ENCODE measurements at regions not wholly inside any gene's neighbourhood (a gene's known extent, or its start where the extent isn't known, plus 50 kb on each side); places are given as distances from the start of the nearest gene placed in this dataset.

DNA sequence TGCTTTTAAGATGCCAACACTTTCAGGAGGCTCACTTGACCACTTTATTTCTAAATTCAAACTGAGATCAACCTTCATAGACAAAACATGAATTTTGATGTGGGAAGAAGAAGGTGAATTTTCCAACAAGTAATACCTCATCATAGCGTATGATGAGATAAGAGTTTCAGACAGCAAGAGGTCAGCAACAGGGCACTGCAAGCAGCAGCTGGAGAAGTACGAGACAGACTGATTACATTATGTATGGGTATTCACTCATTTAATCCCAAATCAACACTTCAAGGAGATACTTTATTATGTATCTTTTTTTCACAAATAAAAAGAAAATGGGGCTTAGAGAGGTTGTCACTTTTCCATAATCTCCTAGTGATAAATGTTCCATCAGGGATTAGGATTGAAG, 389.8 kb downstream of the TBC1D4 start:
- WGBS (ENCODE audit: insufficient coverage), result no CpG with 5 or more reads among the region's 2 CpGs
- no peak overlapping the region for H3K27ac ChIP-seq (ENCODE audit: low read length)
- peaks cover 0 to 6% (median 3%) of the 10 kb centered on the region in 3 donors for H3K4me1 Mint-ChIP-seq

DNA sequence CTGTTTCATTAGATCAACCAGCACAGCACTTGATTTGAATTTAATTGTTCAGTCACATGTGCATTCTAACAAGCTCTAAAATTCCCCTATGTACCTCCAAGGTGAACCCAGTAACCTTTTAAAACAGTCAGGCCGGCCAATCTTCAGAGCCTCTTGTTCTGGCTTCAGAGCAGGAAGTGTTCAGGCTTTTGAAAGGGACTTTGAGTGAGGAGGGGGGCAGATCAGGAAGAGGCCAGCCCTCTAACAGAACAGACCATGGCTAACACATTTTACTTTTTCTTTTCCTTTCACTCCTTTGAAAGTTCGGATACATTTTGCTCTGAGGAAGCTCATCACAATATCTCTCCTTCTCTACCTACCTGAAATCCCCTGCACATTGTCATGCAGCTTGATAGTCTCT, 390.3 kb downstream of the TBC1D4 start:
- 29% methylated on average over 1 of the region's 2 CpGs for WGBS (ENCODE audit: insufficient coverage)
- H3K4me1 ChIP-seq (ENCODE audit: control insufficient read depth in 1 of 2, extremely low read depth in 1 of 2, insufficient read depth in 2 of 2, low read length in 2 of 2), result no peaks in the 10 kb centered on the region
- H3K9me3 ChIP-seq, result no peaks in the 10 kb centered on the region
- no peaks in the 10 kb centered on the region for H3K9me3 Mint-ChIP-seq
- ChIA-PET CTCF (no interaction called here), POLR2A (interaction anchor here (0.7 kb wide), 2 partner anchors 65 to 77 kb away, joined by 3 read pairs; no protein-coding TSS in a partner anchor)
- H3K4me3 Mint-ChIP-seq, result no peak overlapping the region
- H3K27ac Mint-ChIP-seq, result no peak overlapping the region
- ATAC-seq (replicated peaks in 1 of 4) (no peak), DNase-seq (no peak)
- no peaks in the 10 kb centered on the region for H3K36me3 ChIP-seq (ENCODE audit: control insufficient read depth in 2 of 2, extremely low read depth in 1 of 2, insufficient read depth in 1 of 2, low read length in 1 of 2)
- H3K27me3 ChIP-seq (replicated peaks in 1 of 2; ENCODE audit: control insufficient read depth in 2 of 2, extremely low read depth in 1 of 2, insufficient read depth in 2 of 2, low read length in 1 of 2), result peaks cover 0 to 6% of the 10 kb centered on the region in 2 experiments
- H3K4me1 Mint-ChIP-seq, result peaks cover 0 to 6% (median 3%) of the 10 kb centered on the region in 3 donors
- peaks cover 0 to 6% of the 10 kb centered on the region in 2 donors for H3K27me3 Mint-ChIP-seq
- no peaks in the 10 kb centered on the region for H3K36me3 Mint-ChIP-seq
- H3K27ac ChIP-seq (ENCODE audit: low read length), result no peak overlapping the region
- no peak overlapping the region for H3K4me3 ChIP-seq (ENCODE audit: control insufficient read depth in 1 of 2, extremely low read depth in 1 of 2, low read length in 1 of 2)

More for the DNA sequence above, 389.8 kb downstream of the TBC1D4 start:
- peaks cover 0 to 6% of the 10 kb centered on the region in 2 donors for H3K27me3 Mint-ChIP-seq
- Histone ChIP-seq H3K4me3 (ENCODE audit: control insufficient read depth in 1 of 2, extremely low read depth in 1 of 2, low read length in 1 of 2) (no peak overlapping the region), H3K27me3 (replicated peaks in 1 of 2; ENCODE audit: control insufficient read depth in 2 of 2, extremely low read depth in 1 of 2, insufficient read depth in 2 of 2, low read length in 1 of 2) (peaks cover 0 to 6% of the 10 kb centered on the region in 2 experiments), H3K9me3 (no peaks in the 10 kb centered on the region), H3K36me3 (ENCODE audit: control insufficient read depth in 2 of 2, extremely low read depth in 1 of 2, insufficient read depth in 1 of 2, low read length in 1 of 2) (no peaks in the 10 kb centered on the region), H3K4me1 (ENCODE audit: control insufficient read depth in 1 of 2, extremely low read depth in 1 of 2, insufficient read depth in 2 of 2, low read length in 2 of 2) (no peaks in the 10 kb centered on the region)
- ATAC-seq (replicated peaks in 1 of 4) (no peak), DNase-seq (no peak)
- POLR2A ChIA-PET, result interaction anchor here in 1 of 2 donors (0.7 kb wide), 1 partner anchor 65 kb away, joined by 3 read pairs; no protein-coding TSS in a partner anchor
- no peak overlapping the region for H3K4me3 Mint-ChIP-seq
- no peaks in the 10 kb centered on the region for H3K36me3 Mint-ChIP-seq
- no peak overlapping the region for H3K27ac Mint-ChIP-seq
- no peaks in the 10 kb centered on the region for H3K9me3 Mint-ChIP-seq
- CTCF ChIA-PET, result no interaction called here

DNA sequence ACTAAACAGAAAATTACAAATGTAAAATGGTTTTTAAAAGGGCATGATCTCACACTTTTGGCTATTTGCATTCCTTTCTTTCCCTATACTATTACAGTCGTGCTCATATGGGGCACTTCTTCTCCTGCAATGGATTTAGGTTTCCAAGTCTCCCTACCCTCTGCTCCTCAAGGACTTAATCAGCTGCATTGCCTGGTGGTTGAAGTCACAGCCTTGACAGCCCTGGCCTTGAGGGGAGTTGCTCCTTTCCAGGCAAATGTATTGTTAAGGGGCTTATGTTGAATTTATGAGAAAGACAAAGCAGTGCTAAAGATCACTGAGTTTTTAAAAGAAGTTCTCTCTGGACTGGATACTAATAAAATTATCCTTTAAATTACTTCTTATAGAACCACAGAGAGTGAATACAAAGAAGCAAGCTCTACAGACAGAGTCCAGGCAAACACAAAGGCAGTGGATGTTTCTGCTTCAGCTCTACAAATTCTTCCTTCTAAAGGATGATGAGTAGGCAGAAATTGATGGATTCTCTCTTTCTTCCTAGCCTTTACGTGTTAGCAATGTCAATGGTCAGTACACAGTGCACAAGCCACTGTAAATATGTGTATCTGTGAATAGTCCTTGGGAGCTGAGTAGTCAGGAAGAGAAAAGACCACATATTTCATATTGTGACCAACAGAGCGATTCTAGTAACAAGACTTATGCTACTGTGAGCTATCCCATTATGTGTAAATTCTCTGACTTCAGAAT, 390.9 kb downstream of the TBC1D4 start:
- POLR2A ChIA-PET, result interaction anchor here in 1 of 2 donors (0.7 kb wide), 1 partner anchor 78 kb away, joined by 3 read pairs; no protein-coding TSS in a partner anchor
- H3K4me1 Mint-ChIP-seq, result peaks cover 0 to 6% (median 3%) of the 10 kb centered on the region in 3 donors
- no peak overlapping the region for H3K27ac Mint-ChIP-seq
- H3K27me3 Mint-ChIP-seq, result peaks cover 0 to 6% of the 10 kb centered on the region in 2 donors
- H3K27ac ChIP-seq (ENCODE audit: low read length), result no peak overlapping the region
- H3K4me1 ChIP-seq (ENCODE audit: control insufficient read depth in 1 of 2, extremely low read depth in 1 of 2, insufficient read depth in 2 of 2, low read length in 2 of 2), result no peaks in the 10 kb centered on the region
- 83% methylated on average over 1 of the region's 3 CpGs for WGBS (ENCODE audit: insufficient coverage)
- CTCF ChIA-PET, result no interaction called here
- H3K9me3 Mint-ChIP-seq, result no peaks in the 10 kb centered on the region
- no peak overlapping the region for H3K4me3 Mint-ChIP-seq
- H3K4me3 ChIP-seq (ENCODE audit: control insufficient read depth in 1 of 2, extremely low read depth in 1 of 2, low read length in 1 of 2), result no peak overlapping the region
- peaks cover 0 to 6% of the 10 kb centered on the region in 2 experiments for H3K27me3 ChIP-seq (replicated peaks in 1 of 2; ENCODE audit: control insufficient read depth in 2 of 2, extremely low read depth in 1 of 2, insufficient read depth in 2 of 2, low read length in 1 of 2)
- H3K9me3 ChIP-seq, result no peaks in the 10 kb centered on the region
- ATAC-seq (replicated peaks in 1 of 4) (no peak), DNase-seq (no peak)
- no peaks in the 10 kb centered on the region for H3K36me3 ChIP-seq (ENCODE audit: control insufficient read depth in 2 of 2, extremely low read depth in 1 of 2, insufficient read depth in 1 of 2, low read length in 1 of 2)
- no peaks in the 10 kb centered on the region for H3K36me3 Mint-ChIP-seq

DNA sequence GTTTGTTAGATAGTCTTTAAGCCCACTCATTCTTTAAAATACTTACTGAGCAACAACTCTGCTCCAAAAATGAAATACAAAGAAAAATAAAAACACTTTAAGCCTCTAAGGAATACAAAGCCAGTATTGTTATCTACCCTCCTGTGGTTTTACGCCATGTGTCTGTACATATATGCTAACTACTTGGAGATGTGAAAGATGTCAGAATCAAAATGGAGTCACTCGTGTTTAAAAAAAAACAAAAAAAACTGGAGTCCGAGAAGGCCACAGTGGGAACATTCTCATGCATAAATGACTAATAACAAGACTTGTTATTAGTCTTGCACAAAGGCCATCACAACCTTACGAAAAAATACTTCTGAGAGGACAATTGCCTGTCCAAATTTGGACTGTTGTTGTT, 393.1 kb downstream of the TBC1D4 start:
- Histone ChIP-seq H3K27me3 (replicated peaks in 1 of 2; ENCODE audit: control insufficient read depth in 2 of 2, extremely low read depth in 1 of 2, insufficient read depth in 2 of 2, low read length in 1 of 2) (peaks cover 0 to 3% of the 10 kb centered on the region in 2 experiments), H3K4me1 (ENCODE audit: control insufficient read depth in 1 of 2, extremely low read depth in 1 of 2, insufficient read depth in 2 of 2, low read length in 2 of 2) (no peaks in the 10 kb centered on the region), H3K36me3 (ENCODE audit: control insufficient read depth in 2 of 2, extremely low read depth in 1 of 2, insufficient read depth in 1 of 2, low read length in 1 of 2) (no peaks in the 10 kb centered on the region), H3K9me3 (no peaks in the 10 kb centered on the region), H3K27ac (ENCODE audit: low read length) (no peak overlapping the region), H3K4me3 (ENCODE audit: control insufficient read depth in 1 of 2, extremely low read depth in 1 of 2, low read length in 1 of 2) (no peak overlapping the region)
- CTCF ChIA-PET, result no interaction called here
- H3K27me3 Mint-ChIP-seq, result peaks cover under 1 to 1% of the 10 kb centered on the region in 2 donors
- no peaks in the 10 kb centered on the region for H3K9me3 Mint-ChIP-seq
- POLR2A ChIA-PET, result no interaction called here
- WGBS (ENCODE audit: insufficient coverage), result no CpG with 5 or more reads among the region's 4 CpGs
- no peak overlapping the region for H3K4me3 Mint-ChIP-seq
- no peak overlapping the region for H3K27ac Mint-ChIP-seq
- DNase-seq (no peak), ATAC-seq (replicated peaks in 1 of 4) (no peak)
- H3K36me3 Mint-ChIP-seq, result no peaks in the 10 kb centered on the region
- H3K4me1 Mint-ChIP-seq, result peaks cover 0 to 6% (median 3%) of the 10 kb centered on the region in 3 donors

DNA sequence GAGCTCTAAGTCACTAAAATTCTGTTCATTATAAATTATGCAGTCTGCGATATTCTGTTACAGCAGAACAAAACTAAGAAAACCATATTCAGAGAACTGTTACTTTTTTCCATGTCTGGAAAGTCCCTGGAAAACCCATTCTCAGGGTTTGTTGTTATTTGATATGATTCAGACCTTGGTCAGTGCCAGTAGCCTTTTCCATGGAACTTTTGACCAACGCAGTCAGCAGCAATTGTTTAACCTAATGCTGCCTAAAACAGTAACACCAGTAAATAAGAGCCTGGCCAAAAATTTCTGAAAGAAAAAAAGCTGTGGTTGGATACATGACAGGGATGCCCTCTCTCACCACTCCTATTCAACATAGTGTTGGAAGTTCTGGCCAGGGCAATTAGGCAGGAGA, 402.7 kb downstream of the TBC1D4 start:
- no peak overlapping the region for H3K27ac Mint-ChIP-seq
- Histone ChIP-seq H3K4me1 (ENCODE audit: control insufficient read depth in 1 of 2, extremely low read depth in 1 of 2, insufficient read depth in 2 of 2, low read length in 2 of 2) (no peaks in the 10 kb centered on the region), H3K27ac (ENCODE audit: low read length) (no peak overlapping the region), H3K4me3 (ENCODE audit: control insufficient read depth in 1 of 2, extremely low read depth in 1 of 2, low read length in 1 of 2) (no peak overlapping the region), H3K27me3 (replicated peaks in 1 of 2; ENCODE audit: control insufficient read depth in 2 of 2, extremely low read depth in 1 of 2, insufficient read depth in 2 of 2, low read length in 1 of 2) (peaks cover 0 to 6% of the 10 kb centered on the region in 2 experiments), H3K36me3 (ENCODE audit: control insufficient read depth in 2 of 2, extremely low read depth in 1 of 2, insufficient read depth in 1 of 2, low read length in 1 of 2) (no peaks in the 10 kb centered on the region), H3K9me3 (peaks cover 2% of the 10 kb centered on the region)
- ChIA-PET POLR2A (no interaction called here), CTCF (no interaction called here)
- DNase-seq (no peak), ATAC-seq (replicated peaks in 1 of 4) (no peak)
- H3K9me3 Mint-ChIP-seq, result no peaks in the 10 kb centered on the region
- no peaks in the 10 kb centered on the region for H3K36me3 Mint-ChIP-seq
- H3K27me3 Mint-ChIP-seq, result peaks cover 17 to 20% of the 10 kb centered on the region in 2 donors
- H3K4me3 Mint-ChIP-seq, result no peak overlapping the region
- no peaks in the 10 kb centered on the region for H3K4me1 Mint-ChIP-seq
- 100% methylated on average over 1 of the region's 2 CpGs for WGBS (ENCODE audit: insufficient coverage)

DNA sequence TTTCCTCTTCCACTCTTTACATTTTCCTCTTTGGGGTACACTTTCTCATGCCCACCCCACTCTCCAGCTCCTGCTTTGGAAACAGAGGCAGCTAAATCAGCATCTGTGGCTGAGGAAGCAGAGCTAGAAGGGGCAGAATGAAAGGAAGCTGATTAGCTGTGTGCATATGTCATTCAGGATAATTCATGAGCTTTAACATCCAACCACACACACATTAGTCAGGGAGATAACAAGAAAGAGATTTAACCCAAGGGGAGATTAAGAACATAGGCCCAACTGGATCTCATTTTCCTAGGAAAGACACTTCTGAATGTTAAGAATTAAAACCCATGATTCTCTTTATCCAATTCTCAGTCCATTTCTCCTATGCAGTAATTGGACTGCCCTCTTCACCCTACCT, 405.5 kb downstream of the TBC1D4 start:
- Mint-ChIP-seq H3K27me3 (peaks cover 13 to 23% of the 10 kb centered on the region in 2 donors), H3K9me3 (no peaks in the 10 kb centered on the region), H3K27ac (no peak overlapping the region), H3K4me3 (no peak overlapping the region), H3K36me3 (no peaks in the 10 kb centered on the region), H3K4me1 (no peaks in the 10 kb centered on the region)
- Histone ChIP-seq H3K27ac (ENCODE audit: low read length) (no peak overlapping the region), H3K36me3 (ENCODE audit: control insufficient read depth in 2 of 2, extremely low read depth in 1 of 2, insufficient read depth in 1 of 2, low read length in 1 of 2) (no peaks in the 10 kb centered on the region), H3K27me3 (replicated peaks in 1 of 2; ENCODE audit: control insufficient read depth in 2 of 2, extremely low read depth in 1 of 2, insufficient read depth in 2 of 2, low read length in 1 of 2) (peaks cover 0 to 3% of the 10 kb centered on the region in 2 experiments), H3K4me3 (ENCODE audit: control insufficient read depth in 1 of 2, extremely low read depth in 1 of 2, low read length in 1 of 2) (no peak overlapping the region), H3K4me1 (ENCODE audit: control insufficient read depth in 1 of 2, extremely low read depth in 1 of 2, insufficient read depth in 2 of 2, low read length in 2 of 2) (no peaks in the 10 kb centered on the region), H3K9me3 (peaks cover 2% of the 10 kb centered on the region)
- ATAC-seq (replicated peaks in 1 of 4), result no peak
- POLR2A ChIA-PET, result no interaction called here
- no peak for DNase-seq
- CTCF ChIA-PET, result no interaction called here
